Panc1 (cell line): ENCODE measurements at regions not wholly inside any gene's neighbourhood (a gene's known extent, or its start where the extent isn't known, plus 50 kb on each side); places are given as distances from the start of the nearest gene placed in this dataset.

Source experiments
- ATAC-seq: fragments of 200-7000 bp; cut with Tn5 transposase; 2 replicates; pipeline ENCODE4 v1.9.1; 2020; ENCODE audit warnings: mild to moderate bottlenecking, moderate library complexity
- BruUV-seq: library from RNA; stranded (reverse); fragments of 400-500 nt; replicated peaks from 2 replicates; lab custom pipeline; 2021; lab: Mats Ljungman, UMichigan
- CTCF ChIA-PET: fragments of 300-600 bp; sonication (Branson Sonifier 250); formaldehyde crosslinking; loops from one replicate; lab custom pipeline; 2022; ENCODE audit warnings: antibody characterized with exemption; lab: Charles Lee
- POLR2A ChIA-PET: fragments of 300-600 bp; sonication (Branson Sonifier 250); formaldehyde crosslinking; loops from one replicate; lab custom pipeline; 2022; ENCODE audit warnings: antibody characterized with exemption; lab: Charles Lee
- DNase-seq: peaks from one replicate; pipeline ENCODE4 v3.0.0-alpha.2; 2010; ENCODE audit warnings: low read depth, low spot score
- H3K27ac ChIP-seq: 2 replicates; pipeline ENCODE4 v1.5.1; 2011; ENCODE audit warnings: mild to moderate bottlenecking, low read length, inconsistent platforms
- H3K27me3 ChIP-seq: fragments of 200-500 bp; sonication (Bioruptor generic); 2 replicates; pipeline ENCODE4 v1.6.0; 2014; ENCODE audit warnings: low read length, inconsistent platforms; ENCODE audit not compliant: control insufficient read depth, insufficient read depth
- H3K36me3 ChIP-seq: fragments of 200-500 bp; sonication (Bioruptor generic); 2 replicates; pipeline ENCODE4 v1.5.1; 2014; ENCODE audit warnings: inconsistent platforms, mild to moderate bottlenecking, low read length, moderate library complexity; ENCODE audit not compliant: control insufficient read depth, insufficient read depth
- H3K4me1 ChIP-seq: 2 replicates; pipeline ENCODE4 v1.5.1; 2011; ENCODE audit warnings: inconsistent platforms, mild to moderate bottlenecking, low read length, moderate library complexity; ENCODE audit not compliant: control insufficient read depth, insufficient read depth
- H3K4me3 ChIP-seq, 2 experiments: 2 replicates each; pipeline ENCODE4 v1.5.1; 2011 to 2012; ENCODE audit warnings: low read depth in 2 of 2, low read length in 2 of 2, mild to moderate bottlenecking in 2 of 2, inconsistent platforms in 1 of 2, moderate library complexity in 1 of 2
- H3K9me3 ChIP-seq: fragments of 200-500 bp; sonication (Bioruptor generic); 2 replicates; pipeline ENCODE4 v1.5.1; 2014; ENCODE audit warnings: low read depth, mild to moderate bottlenecking, inconsistent platforms, low read length, moderate library complexity; ENCODE audit not compliant: control insufficient read depth, insufficient read depth
- CTCF ChIP-seq: fragments of 450-650 bp; IDR thresholded peaks from 2 replicates; pipeline ENCODE4 v1.5.1; 2017; ENCODE audit warnings: mild to moderate bottlenecking
- POLR2AphosphoS5 ChIP-seq: IDR thresholded peaks from 2 replicates; pipeline ENCODE4 v1.6.1; 2012; ENCODE audit warnings: mild to moderate bottlenecking, low read depth, low read length, moderate library complexity
- REST ChIP-seq, 2 experiments: IDR thresholded peaks; 2 replicates each; pipeline ENCODE4 v1.6.1; 2011 to 2012; ENCODE audit warnings: low read depth in 2 of 2, control low read depth in 1 of 2, low read length in 1 of 2, mild to moderate bottlenecking in 1 of 2, moderate library complexity in 1 of 2; ENCODE audit not compliant: insufficient read depth in 1 of 2
- SIN3A ChIP-seq: IDR thresholded peaks from 2 replicates; pipeline ENCODE4 v1.6.1; 2012; ENCODE audit warnings: low read depth, mild to moderate bottlenecking, low read length, moderate library complexity, borderline replicate concordance; ENCODE audit not compliant: insufficient read depth
- TCF7L2 ChIP-seq: IDR thresholded peaks from 2 replicates; pipeline ENCODE4 v1.6.1; 2011; ENCODE audit warnings: mild to moderate bottlenecking, low read depth, low read length, inconsistent platforms
- in situ Hi-C: cut with HindIII; loops from 2 replicates; pipeline ENCODE4 v1.10.0; 2016; ENCODE audit warnings: low sequenced_read_pairs, low pct_unique_long_range_greater_than_20kb
- intact Hi-C: fragments of 100-400 bp; cut with micrococcal nuclease; formaldehyde crosslinking; loops from one replicate; pipeline ENCODE4 v1.10.0; 2022; ENCODE audit not compliant: unreplicated experiment

GRCh38 chr20:39596554-39596953 is 634.4 kb downstream of the DHX35 start:
- ATAC-seq (no peak), DNase-seq (no peak)
- no peak for TF ChIP-seq REST (IDR thresholded peaks at IDR 0.05; ENCODE audit: insufficient read depth in 1 of 2, low read depth in 2 of 2, low read length in 1 of 2)
- TF ChIP-seq TCF7L2, result no peak
- TF ChIP-seq SIN3A, result no peak
- TF ChIP-seq CTCF, result no peak
- TF ChIP-seq POLR2AphosphoS5, result no peak
- Histone ChIP-seq H3K9me3 (no peaks in the 10 kb centered on the region), H3K27ac (no peak overlapping the region), H3K27me3 (no peaks in the 10 kb centered on the region), H3K4me1 (no peaks in the 10 kb centered on the region), H3K4me3 (no peak overlapping the region), H3K36me3 (no peaks in the 10 kb centered on the region)
- in situ Hi-C loops (no loop called here), intact Hi-C loops (no loop called here)
- CTCF ChIA-PET, result no interaction called here
- BruUV-seq, result no TSS peak
- POLR2A ChIA-PET, result no interaction called here

- H3K27me3 ChIP-seq, result no peaks in the 10 kb centered on the region
- CTCF ChIA-PET, result no interaction called here
- no peak overlapping the region for H3K27ac ChIP-seq
- in situ Hi-C loops (no loop called here), intact Hi-C loops (no loop called here)
- H3K4me3 ChIP-seq, result no peak overlapping the region
- ATAC-seq (no peak), DNase-seq (no peak)
- POLR2A ChIA-PET, result no interaction called here
- TF ChIP-seq TCF7L2 (no peak), CTCF (no peak), POLR2AphosphoS5 (no peak), REST (IDR thresholded peaks at IDR 0.05; ENCODE audit: insufficient read depth in 1 of 2, low read depth in 2 of 2, low read length in 1 of 2) (no peak), SIN3A (no peak)
- no TSS peak for BruUV-seq
- no peaks in the 10 kb centered on the region for H3K9me3 ChIP-seq
- no peaks in the 10 kb centered on the region for H3K36me3 ChIP-seq
- no peaks in the 10 kb centered on the region for H3K4me1 ChIP-seq
Observed at GRCh38 chr20:39592371-39592770, 630.2 kb downstream of the DHX35 start.
